GM18868 (cell line): ENCODE measurements at regions not wholly inside any gene's neighbourhood (a gene's known extent, or its start where the extent isn't known, plus 50 kb on each side); places are given as distances from the start of the nearest gene placed in this dataset.

Source experiments
- ATAC-seq: cut with Tn5 transposase; IDR thresholded peaks from one replicate; pipeline ENCODE4 v1.9.1; 2021; ENCODE audit warnings: mild to moderate bottlenecking, moderate library complexity; ENCODE audit not compliant: unreplicated experiment

DNA sequence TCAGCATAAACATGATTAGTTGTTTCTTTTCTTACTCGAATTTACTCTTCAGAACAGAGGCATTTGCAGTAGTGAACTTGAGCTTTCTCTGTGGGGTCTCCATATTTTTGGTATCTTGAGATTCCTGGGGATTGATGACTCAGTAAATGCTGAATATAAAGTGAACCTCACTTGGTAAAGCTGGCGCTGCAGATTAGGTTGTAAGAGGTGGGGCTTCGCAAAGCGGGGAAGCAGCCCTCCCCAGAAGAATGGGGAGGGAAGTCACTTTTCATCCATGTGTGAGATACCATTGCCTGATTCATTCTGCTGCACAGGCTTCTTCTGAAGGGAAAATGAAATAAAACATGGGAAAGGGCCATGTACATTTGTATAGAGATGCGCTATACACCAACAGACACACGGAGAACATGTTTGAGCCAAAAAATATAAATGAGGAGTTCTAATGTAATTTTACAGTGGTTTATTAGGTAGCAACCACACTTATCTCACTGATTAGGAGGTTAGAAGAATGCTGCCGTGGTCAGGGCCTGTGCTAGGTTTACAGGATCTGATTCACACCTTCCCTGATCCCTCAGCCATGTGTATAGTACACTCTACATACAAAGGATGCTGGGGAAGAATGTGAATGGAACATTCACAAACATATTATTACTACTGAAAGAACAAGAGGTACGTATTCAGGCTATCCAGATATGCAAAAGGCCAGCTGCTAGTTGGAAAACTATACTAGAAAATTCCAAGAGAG is 63.5 kb downstream of the DNTTIP2 start:
- no peak for ATAC-seq

DNA sequence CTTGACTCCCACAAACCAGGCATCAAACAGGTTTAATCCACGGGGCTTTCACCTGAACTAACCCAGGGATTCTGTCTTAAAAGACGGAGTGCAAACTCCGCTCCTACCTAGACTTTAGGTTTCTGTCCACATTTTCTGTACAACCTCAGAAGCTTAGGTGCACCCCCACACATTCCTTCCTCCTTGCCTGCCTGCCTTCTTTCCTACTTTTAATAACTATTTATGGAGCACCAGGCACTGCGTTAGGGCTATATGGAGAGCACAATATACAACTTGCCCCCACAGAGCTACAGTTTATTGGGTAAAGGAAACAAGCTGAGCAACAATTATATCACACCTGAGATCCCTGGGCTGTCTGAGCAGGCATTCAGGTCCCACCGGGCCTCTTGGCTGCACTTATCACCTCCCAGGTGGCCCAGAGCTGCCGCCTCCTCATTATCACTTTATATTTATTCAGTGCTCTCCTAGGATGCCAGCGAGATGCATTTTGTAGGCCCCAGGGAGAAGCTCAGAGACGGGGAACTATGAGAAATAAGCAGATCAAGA is 64.1 kb downstream of the DNTTIP2 start:
- no peak for ATAC-seq

DNA sequence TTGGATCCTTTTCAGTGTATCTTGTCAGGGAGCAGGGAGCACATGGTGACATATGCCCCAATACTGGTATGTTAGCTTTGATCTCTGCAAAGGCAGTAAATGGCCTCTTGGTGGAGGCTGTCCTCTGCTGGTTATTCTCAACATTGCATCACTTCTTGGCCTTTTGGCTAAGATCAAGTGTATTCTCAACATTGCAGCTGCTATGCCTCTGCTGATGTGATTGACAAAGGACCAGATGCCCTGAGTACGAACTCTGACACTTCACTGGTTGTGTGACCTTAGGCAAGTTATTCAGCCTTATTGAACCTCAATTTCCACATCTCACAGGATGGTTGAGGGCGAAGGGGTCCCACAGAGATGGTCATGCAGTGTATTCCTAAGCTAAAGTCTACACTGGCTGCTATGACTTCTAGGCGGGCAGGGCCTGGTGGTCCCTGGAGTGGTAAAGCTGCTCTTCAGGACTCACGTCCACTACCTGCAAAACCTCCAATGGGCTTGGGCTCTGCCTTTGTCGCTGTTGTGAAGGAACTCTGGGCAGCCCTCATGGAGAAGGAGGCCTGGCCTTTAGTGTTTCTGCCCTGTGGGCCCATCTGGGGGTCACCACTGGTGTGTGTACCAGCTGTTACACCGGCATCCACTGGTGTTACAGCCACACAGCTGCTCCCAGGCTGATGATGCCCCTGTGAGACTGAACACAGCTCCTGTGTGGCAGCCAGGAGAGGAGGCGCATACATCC is 64.8 kb downstream of the DNTTIP2 start:
- ATAC-seq, result no peak

DNA sequence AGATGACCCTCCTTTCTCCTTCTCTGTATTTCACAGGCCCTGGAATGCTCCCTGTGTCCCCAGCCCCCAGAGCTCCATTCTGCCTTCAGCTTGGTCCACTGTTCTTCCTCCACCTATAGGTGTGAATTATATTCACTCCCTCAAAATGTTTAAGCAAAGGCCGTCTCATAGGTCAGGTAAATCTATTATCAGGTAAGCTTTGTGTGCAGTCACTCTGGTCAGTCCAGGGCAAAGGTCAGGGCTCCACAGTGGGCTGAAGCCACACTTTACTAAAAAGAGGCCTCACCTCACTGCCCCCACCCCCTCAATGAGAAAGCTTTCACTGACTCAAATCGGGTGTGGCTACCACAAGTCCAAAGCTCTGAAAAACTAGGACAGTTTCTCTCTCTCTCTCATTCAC is 65.9 kb downstream of the DNTTIP2 start:
- ATAC-seq, result no peak

DNA sequence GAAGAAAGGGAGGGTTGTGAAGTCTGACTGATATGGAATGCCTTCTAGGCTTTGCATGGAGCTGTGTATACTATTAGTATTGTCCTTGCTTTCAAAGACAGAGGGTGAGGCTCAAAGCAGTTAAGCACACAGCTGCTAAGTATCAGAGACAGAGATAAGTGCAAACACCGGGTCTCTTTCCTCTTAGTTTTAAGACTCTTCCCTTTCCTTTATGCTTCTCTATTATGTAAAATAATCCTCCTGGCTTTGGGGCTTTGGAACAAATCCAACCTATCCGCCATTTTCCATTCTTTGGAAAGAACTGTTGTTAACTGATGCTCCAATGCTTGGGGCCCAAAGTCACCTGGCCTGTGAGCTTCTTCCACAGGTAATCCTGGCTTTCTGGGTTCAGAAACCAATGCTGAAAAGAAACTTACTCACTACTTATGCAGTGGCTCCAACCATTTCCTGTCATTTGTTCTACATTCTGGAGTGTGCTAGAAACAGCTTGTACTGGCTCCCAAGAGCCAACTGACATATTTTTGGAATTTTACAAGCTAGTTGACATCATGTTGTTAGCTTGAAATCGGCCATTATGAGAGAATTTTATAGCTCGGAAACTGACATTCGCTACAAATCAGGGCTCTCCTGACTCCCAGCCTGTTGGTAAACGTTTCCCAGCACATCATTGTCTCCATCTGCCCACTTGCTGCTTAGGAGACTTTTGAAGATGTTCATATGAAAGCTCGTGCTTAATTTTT is 67.5 kb downstream of the DNTTIP2 start:
- no peak for ATAC-seq

DNA sequence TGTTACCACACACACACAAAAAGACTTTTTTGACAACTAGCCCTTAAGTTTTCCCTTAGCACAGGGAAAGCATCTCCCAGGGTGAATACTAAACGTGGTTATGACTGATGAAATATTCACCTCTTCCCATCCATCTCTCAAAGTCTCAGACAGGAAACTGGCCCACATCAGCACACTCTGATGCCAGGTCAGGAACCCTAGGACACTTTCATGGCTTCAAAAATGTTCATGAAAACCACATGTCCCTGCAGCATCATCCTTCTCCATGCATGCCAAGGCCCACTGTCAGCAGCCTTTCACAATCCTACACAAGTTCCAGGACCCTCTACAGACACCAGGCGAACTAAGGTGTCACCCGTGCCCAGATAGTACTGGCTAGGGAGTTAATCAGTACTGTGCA is 68.7 kb downstream of the DNTTIP2 start:
- ATAC-seq, result no peak

DNA sequence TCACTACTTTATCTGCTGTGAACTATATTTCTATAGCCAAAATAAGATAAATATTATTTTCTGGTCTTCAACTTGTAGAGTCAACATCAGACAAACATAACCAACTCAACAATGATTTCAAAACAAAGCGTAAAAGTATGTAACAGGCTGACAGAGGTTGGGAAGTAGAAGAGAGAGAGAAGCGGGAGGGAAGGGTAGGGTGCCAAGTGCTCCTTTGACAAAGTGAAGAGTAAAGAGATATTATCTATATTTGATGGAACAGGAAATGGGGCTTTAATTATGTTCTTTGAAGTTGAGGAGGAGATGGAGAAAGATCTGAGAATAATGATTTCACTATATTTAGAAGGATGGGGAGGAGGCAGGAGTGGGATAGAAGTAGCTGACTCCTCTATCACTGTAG is 70.1 kb downstream of the DNTTIP2 start:
- ATAC-seq, result no peak

DNA sequence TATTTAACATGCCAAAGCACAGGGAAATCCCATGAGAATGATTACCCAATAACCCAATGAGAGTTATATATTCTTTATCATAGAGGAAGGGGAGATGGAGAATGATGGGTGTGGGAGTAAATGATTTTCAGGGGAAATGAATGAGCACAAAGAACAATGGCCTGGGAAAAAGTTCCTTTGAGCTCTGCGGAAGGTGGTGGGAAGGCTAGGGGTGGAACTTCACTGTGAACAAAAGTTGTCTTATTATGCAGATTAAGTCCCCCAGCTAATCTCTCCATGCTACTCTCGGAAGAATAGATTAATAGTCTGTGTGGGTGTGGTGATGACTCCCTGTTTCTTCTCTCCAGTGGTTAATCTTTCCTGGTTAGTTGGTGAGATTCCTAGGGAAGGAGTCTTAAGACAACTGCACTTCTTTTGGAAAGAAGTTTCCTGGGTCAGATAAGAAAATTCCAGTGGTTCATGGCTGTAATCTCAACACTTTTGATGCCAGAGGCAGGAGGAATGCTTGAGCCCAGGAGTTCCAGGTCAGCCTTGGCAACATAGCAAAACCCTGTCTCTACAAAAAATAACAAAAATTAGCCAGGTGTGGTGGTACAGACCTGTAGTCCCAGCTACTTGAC is 71.6 kb downstream of the DNTTIP2 start:
- no peak for ATAC-seq

DNA sequence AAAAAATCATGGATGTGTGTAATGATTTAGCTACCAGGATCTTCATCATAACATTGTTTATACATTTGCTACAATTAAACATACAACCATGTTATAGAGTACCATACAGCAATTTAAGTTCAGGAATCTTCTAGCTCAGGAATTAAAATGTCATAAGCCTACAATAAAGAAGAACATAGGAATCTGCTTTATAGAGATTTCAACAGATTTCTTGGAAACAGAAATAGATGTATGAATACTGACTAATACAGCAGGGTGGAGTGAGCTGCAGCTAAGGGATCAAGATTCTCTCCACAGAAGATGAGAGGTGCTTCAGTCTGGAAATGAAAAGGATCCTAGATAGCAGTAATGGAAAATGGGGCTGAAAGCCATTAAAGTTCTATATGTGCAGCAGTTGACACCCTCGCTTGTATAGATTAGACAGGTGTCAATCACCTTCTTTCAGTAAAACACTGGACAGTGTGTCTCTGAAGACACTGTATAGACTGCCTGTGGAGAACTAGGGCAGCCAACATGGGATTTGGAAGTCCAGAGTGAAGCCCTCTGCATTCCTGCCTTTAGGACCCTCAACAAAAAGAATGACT is 73.9 kb downstream of the DNTTIP2 start:
- no peak for ATAC-seq

DNA sequence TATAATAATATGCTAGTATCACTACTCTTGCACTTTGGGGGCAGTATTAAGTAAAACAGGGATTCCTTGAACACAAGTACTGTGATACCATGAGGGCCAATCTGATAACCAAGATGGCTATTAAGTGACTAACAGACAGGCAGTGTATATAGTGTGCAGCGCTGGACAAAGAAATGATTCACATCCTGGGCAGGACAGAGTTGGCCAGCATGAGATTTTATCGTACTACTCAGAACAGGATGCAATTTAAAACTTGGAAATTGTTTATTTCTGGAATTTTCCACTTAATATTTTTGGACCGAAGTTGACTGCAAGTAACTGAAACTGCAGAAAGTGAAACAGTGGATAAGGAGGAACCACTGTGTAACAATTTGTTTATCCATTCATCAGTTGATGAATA is 74.6 kb downstream of the DNTTIP2 start:
- no peak for ATAC-seq

DNA sequence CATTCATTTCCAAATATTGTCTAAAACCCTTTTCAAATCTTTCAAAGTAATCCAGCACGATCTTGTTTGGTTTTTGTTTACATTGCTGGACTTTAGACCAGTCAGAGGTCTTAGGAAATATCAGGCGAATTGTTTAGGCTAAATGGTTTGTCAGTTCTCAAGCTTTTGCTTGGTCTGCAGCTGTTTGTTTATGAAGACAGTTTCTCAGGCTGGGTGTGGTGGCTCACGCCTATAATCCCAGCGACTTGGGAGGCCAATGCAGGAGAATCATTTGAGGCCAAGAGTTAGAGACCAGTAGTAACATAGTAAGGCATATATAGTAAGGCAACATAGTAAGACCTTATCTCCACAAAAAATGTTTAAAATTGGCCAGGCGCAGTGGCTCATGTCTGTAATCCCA is 77.5 kb downstream of the DNTTIP2 start:
- ATAC-seq, result no peak

DNA sequence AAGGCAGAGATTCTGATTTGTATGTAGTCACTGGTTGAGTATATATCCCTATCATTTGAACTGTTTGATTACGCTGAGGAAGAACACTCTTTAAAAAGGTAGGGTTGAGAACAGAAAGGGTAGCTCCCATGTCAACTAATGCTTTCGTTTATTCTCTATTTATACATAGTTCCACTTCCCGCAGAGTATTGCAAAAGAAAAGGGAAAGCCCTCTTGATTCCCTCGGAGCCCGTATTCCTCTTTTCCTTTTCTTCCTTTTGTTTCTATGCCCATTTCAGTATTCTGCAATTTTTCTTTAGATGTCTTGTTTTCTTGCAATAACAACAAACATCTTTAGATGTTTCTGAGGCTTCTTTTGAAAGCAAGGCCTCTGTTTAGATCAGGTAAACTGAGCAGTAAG is 78.2 kb downstream of the DNTTIP2 start:
- no peak for ATAC-seq

DNA sequence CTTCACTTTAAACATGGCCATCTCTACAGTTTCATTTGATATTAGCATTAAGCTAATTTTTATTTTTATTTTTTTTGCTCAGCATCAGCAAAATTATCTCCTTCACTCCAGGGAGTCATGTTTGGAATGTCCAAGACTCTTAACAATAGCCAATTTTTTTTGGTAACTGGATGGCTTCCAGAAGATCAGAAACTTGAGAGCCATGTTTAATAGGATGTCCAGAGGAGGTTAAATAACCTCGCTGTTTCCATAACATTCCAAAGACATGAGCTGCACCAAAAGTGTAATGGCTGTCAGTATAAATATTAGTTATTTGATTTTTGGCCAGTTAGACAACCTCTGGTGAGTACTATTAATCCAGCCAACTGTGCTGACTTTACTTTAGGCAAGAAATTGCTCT is 80.7 kb downstream of the DNTTIP2 start:
- no peak for ATAC-seq

DNA sequence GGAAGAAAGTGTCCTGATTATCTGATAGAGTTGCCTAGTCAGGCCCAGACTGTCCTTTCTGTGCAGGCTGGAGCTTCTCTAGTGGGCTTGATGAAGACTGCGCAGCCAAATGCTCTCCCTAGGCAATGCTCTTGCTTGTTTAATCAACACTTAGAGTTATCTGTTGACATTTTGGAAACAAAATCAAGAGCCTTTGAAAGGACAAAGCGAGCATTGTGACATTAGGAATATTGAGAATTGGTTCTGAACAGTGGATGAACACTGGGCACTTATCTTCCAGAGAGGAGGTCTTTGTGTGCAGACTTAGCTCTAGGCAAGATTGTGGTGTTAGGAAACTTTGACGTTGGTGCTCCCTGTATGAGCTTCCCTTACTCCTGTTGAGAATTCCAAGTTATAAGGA is 94.5 kb downstream of the DNTTIP2 start:
- ATAC-seq, result no peak

DNA sequence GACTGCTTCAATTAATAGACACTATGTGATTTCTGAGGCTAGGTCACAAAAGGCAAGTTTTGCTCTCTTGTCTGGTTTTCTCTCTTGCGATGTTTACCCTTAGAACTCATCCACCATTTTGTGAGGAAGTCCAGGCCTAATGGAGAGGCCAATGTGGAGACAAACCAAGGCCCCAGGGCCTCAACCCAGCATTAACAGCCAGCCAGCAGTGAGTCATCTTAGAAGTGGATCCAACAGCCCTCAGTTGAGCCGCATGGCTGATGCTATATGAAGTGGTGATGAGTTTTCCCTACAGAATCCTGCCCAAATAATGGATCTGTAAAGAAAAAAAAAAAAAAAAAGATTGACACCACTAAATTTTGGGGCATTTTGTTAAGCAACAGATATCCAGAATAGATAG is 95.1 kb downstream of the DNTTIP2 start:
- ATAC-seq, result no peak

DNA sequence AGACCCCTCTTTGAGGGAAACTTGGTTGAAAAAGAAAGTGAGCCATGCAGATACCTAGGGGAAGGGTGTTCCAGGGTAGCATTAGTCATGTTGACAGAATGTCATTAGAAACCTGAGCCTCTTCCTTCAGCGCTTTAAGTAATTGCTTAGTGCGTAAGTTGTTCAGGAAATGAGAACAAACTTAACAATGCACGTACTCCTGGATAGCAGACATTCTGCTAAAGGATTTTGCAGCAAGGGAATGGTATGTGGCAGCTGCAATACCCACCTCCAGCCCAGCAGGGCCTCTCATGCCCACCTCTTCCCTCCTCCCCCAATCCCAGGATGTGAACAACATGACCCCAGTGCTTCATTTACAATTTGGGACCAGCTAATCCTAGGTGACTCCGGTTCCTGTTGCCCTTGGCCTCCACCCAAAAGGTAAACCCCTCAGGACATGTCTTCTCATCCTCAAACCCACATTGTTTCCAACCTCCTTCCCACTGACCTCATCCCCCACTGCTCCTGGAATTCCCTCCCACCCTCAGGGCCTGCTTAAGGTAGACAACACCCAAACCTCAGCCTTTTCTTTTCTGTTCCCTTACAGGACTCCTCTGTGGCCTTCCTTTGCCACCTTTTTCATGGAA is 98.0 kb upstream of the BCAR3 start:
- no peak for ATAC-seq

DNA sequence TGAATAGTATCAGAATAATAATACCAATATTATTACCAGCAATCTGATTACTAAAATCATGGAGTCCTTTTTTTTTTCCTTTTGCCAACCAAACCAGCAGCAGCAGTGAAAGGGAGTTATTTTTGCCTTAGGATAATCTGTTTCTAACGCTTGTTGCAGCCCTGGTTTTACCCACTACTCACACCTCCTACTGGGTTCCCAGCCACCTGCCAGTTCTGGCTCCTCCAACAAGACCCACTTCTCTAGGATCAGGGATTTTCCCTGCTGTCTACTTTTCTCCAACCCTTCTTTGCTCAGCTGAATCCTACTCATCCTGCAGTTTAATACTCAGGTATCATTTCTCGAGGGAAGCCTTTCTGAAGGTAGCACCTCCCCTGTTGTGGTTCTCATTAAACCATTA is 96.8 kb upstream of the BCAR3 start:
- no peak for ATAC-seq

DNA sequence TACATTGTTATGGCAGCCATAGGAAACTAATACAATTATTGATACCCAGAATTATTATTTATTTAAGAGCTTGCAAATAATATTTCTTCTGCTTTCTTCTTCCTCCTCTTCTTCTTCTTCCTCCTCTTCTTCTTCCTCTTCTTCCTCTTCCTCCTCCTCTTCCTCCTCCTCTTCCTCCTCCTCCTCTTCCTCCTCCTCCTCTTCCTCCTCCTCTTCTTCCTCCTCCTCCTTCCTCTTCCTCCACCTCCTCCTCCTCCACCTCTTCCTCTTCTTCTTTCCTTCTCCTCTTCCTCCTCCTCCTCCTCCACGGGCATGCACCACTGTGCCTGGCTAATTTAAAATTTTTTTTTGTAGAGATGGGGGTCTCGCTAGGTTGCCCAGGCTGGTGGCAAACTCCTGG is 95.6 kb upstream of the BCAR3 start:
- ATAC-seq, result no peak

DNA sequence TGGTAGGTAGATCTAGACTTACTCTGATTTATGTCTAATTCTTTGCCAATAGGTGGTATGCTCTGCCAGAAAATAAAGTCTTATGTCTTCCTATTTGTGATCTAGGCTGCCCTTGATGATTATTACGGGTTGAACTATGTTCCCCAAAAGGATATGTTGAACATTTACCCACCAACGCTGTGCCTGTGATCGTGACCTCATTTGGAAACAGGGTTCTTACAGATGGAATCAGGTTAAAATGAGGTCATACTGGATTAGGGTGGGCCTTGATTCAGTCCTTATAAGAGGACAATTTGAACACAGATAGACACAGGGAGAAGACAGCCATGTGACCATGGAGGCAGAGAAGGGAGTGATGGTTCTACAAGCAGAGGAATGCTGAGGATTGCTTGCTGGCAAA is 95.1 kb upstream of the BCAR3 start:
- ATAC-seq, result no peak

DNA sequence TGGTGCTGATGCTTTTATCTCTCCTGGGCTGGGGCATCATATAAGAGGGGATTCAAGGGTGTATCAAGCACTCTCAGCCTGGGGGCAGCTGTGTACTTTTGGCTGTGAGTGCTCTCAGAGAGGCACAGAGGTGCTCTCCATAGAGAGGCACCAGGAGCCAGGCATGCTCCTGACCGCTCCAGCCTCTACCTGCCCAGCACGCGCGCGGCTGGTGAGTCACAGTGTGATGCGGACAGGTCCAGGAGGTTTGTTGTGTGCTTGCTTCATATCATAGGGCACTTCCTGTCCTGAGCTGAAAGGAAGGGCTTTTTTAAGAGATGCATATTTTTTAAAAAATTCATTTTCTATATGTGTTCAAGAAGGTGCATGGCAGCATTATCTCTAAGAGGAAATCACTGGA is 93.6 kb upstream of the BCAR3 start:
- ATAC-seq, result no peak
